Cerebellar cortex (tissue), 1 donor: ENCODE measurements at regions not wholly inside any gene's neighbourhood (a gene's known extent, or its start where the extent isn't known, plus 50 kb on each side); places are given as distances from the start of the nearest gene placed in this dataset.

Source experiments
- DNase-seq: peaks from one replicate; pipeline ENCODE4 v3.0.0-alpha.2; 2015; ENCODE audit warnings: low spot score

- no peak for DNase-seq
These were observed 202.3 kb upstream of the KLF6 start for GRCh38 chr10:3987143-3987974.

- DNase-seq: no peak
These were observed 201.6 kb upstream of the KLF6 start for GRCh38 chr10:3986493-3987142.

- DNase-seq: no peak
These were observed 197.9 kb upstream of the KLF6 start for GRCh38 chr10:3982746-3983442.

GRCh38 chr10:3981300-3981699, 196.3 kb upstream of the KLF6 start:
- DNase-seq: no peak

- no peak for DNase-seq
These were observed 195.7 kb upstream of the KLF6 start for GRCh38 chr10:3980660-3981059.

GRCh38 chr10:3980144-3980543, 195.1 kb upstream of the KLF6 start:
- DNase-seq: no peak

- DNase-seq: no peak
These were observed 193.8 kb upstream of the KLF6 start for GRCh38 chr10:3978761-3979160.

GRCh38 chr10:3978174-3978573, 193.2 kb upstream of the KLF6 start:
- DNase-seq: no peak

GRCh38 chr10:3977761-3978160, 192.8 kb upstream of the KLF6 start:
- no peak for DNase-seq

GRCh38 chr10:3976718-3977117, 191.7 kb upstream of the KLF6 start:
- DNase-seq: no peak

- DNase-seq: no peak
These were observed 191.2 kb upstream of the KLF6 start for GRCh38 chr10:3976171-3976570.

GRCh38 chr10:3975016-3975415, 190.0 kb upstream of the KLF6 start:
- DNase-seq: no peak

GRCh38 chr10:3972460-3973301, 187.7 kb upstream of the KLF6 start:
- DNase-seq: no peak

- no peak for DNase-seq
These were observed 186.7 kb upstream of the KLF6 start for GRCh38 chr10:3971713-3972112.

- no peak for DNase-seq
These were observed 185.1 kb upstream of the KLF6 start for GRCh38 chr10:3969876-3970666.

- DNase-seq: no peak
These were observed 183.7 kb upstream of the KLF6 start for GRCh38 chr10:3968727-3969126.

- DNase-seq: no peak
These were observed 179.5 kb upstream of the KLF6 start for GRCh38 chr10:3964516-3964915.

- no peak for DNase-seq
These were observed 178.2 kb upstream of the KLF6 start for GRCh38 chr10:3963191-3963673.

- no peak for DNase-seq
These were observed 176.1 kb upstream of the KLF6 start for GRCh38 chr10:3961082-3961481.

- no peak for DNase-seq
These were observed 175.5 kb upstream of the KLF6 start for GRCh38 chr10:3960496-3960895.
